ENCODE measurements at regions not wholly inside any gene's neighbourhood (a gene's known extent, or its start where the extent isn't known, plus 50 kb on each side); places are given as distances from the start of the nearest gene placed in this dataset.

DNA sequence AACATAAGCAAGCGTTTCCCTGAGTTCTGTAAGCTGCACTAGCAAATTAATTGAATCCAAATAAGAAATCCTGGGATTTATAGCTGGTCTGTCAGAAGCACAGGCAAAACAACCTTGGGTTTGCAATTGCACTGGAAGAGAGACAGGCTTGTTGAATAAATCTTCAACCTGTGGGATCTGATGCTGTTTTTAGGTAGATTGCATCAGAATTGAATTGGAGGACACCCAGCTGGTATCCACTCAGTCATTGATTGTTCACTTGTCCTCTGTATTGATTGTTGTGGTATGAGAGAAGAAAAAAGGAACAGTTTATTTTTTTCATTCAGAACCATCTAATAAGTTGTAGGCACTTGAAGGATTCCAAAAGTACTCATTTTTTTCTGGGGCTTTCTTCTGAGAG, 497.4 kb downstream of the SIPA1L2 start:
- H3K4me1 Mint-ChIP-seq, result peaks cover 59 to 89% of the 10 kb centered on the region in 2 experiments
- Histone ChIP-seq H3K9me3 (ENCODE audit: control insufficient read depth, low read depth, low read length) (no peaks in the 10 kb centered on the region), H4K20me1 (ENCODE audit: control insufficient read depth, insufficient read depth, insufficient read length) (no peaks in the 10 kb centered on the region), H2AK5ac (ENCODE audit: insufficient read length, low read length) (no peak overlapping the region), H2BK5ac (ENCODE audit: insufficient read length, low read length) (no peak overlapping the region), H3K27ac (ENCODE audit: insufficient read length, low read depth, low read length) (peak overlapping the region; percentile 43), H3K23me2 (ENCODE audit: insufficient read length, low read depth, low read length, poor library complexity, severe bottlenecking) (no peaks in the 10 kb centered on the region), H2BK15ac (ENCODE audit: low read depth, low read length) (no peak overlapping the region), H3K23ac (ENCODE audit: insufficient read length, low read depth, low read length) (no peak overlapping the region), H3K18ac (ENCODE audit: insufficient read length, low read depth, low read length) (no peak overlapping the region), H3K79me1 (ENCODE audit: insufficient read depth, low read depth, low read length, poor library complexity, severe bottlenecking) (peaks cover 6% of the 10 kb centered on the region), H4K8ac (replicated peaks; ENCODE audit: insufficient read length, low read depth, low read length) (no peak overlapping the region), H3K4me1 (ENCODE audit: insufficient read depth, low read length) (peaks cover 35% of the 10 kb centered on the region), H3K4ac (ENCODE audit: low read depth, low read length) (no peak overlapping the region), H2BK20ac (ENCODE audit: low read depth, low read length, poor library complexity, severe bottlenecking) (no peak overlapping the region), H2AFZ (ENCODE audit: low read length) (no peak overlapping the region), H3K56ac (ENCODE audit: insufficient read length, low read depth, low read length) (no peak overlapping the region), H3K9ac (ENCODE audit: extremely low read depth, insufficient read length, low read length) (no peak overlapping the region), H3K27me3 (ENCODE audit: insufficient read depth, low read length) (no peaks in the 10 kb centered on the region), H3K79me2 (ENCODE audit: insufficient read depth, low read length) (peaks cover 30% of the 10 kb centered on the region; the same call in 1 of the 2 replicates), H3K14ac (ENCODE audit: insufficient read depth, low read length) (no peak overlapping the region; the same call in 1 of the 2 replicates), H2BK12ac (ENCODE audit: insufficient read length, low read depth, low read length) (no peak overlapping the region), H2BK120ac (ENCODE audit: low read depth, low read length, poor library complexity, severe bottlenecking) (no peak overlapping the region), H3T11ph (ENCODE audit: low read length) (peak overlapping the region; percentile 71), H4K91ac (ENCODE audit: insufficient read length, low read depth, low read length) (no peak overlapping the region), H3K4me2 (ENCODE audit: insufficient read depth, insufficient read length, low read length) (peak overlapping the region; percentile 29), H4K5ac (ENCODE audit: insufficient read length, low read depth, low read length) (no peak overlapping the region)
- H3K27ac Mint-ChIP-seq, result peak overlapping the region; percentile 71 to 91 (median 74); a peak in 6 of 7 replicates
- no peaks in the 10 kb centered on the region for H3K27me3 Mint-ChIP-seq (ENCODE audit: low read depth)
- H3K36me3 Mint-ChIP-seq (ENCODE audit: insufficient read depth in 1 of 3, low read depth in 3 of 3), result peaks cover 56 to 87% (median 73%) of the 10 kb centered on the region in 3 experiments
- H3K9me3 Mint-ChIP-seq, result peaks cover 22 to 30% of the 10 kb centered on the region in 2 experiments
- no peak for DNase-seq
- TF ChIP-seq, protein P1, sequence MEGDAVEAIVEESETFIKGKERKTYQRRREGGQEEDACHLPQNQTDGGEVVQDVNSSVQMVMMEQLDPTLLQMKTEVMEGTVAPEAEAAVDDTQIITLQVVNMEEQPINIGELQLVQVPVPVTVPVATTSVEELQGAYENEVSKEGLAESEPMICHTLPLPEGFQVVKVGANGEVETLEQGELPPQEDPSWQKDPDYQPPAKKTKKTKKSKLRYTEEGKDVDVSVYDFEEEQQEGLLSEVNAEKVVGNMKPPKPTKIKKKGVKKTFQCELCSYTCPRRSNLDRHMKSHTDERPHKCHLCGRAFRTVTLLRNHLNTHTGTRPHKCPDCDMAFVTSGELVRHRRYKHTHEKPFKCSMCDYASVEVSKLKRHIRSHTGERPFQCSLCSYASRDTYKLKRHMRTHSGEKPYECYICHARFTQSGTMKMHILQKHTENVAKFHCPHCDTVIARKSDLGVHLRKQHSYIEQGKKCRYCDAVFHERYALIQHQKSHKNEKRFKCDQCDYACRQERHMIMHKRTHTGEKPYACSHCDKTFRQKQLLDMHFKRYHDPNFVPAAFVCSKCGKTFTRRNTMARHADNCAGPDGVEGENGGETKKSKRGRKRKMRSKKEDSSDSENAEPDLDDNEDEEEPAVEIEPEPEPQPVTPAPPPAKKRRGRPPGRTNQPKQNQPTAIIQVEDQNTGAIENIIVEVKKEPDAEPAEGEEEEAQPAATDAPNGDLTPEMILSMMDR (conservative IDR thresholded peaks at IDR 0.05), result no peak
- H3K4me3 Mint-ChIP-seq, result peak overlapping the region in 1 of 2 experiments; percentile 43; a peak in 2 of 5 replicates
- WGBS (ENCODE audit: extremely low coverage, insufficient read length, low lambda C conversion rate), result no CpG with 5 or more reads among the region's 1 CpG
